GM19351 (cell line): ENCODE measurements at regions not wholly inside any gene's neighbourhood (a gene's known extent, or its start where the extent isn't known, plus 50 kb on each side); places are given as distances from the start of the nearest gene placed in this dataset.
"Not testable (repeated sequence)": the region's sequence is repeated elsewhere in the genome, so short reads cannot be mapped to it uniquely, and the experiment has no call there.

Experiments used
- ATAC-seq: cut with Tn5 transposase; IDR thresholded peaks from one replicate; pipeline ENCODE4 v1.9.1; 2021; ENCODE audit warnings: mild to moderate bottlenecking, moderate library complexity; ENCODE audit not compliant: unreplicated experiment

GRCh38 chr5:118095115-118095514 lies 893.2 kb downstream of the DTWD2 start:
- ATAC-seq = no peak

- no peak for ATAC-seq
Measured at GRCh38 chr5:118088448-118088847, 899.9 kb downstream of the DTWD2 start.

- no peak for ATAC-seq
Measured at GRCh38 chr5:118076490-118076889, 911.9 kb downstream of the DTWD2 start.

GRCh38 chr5:118070041-118070440 lies 918.3 kb downstream of the DTWD2 start:
- no peak for ATAC-seq

- no peak for ATAC-seq
Measured at GRCh38 chr5:118069452-118069851, 918.9 kb downstream of the DTWD2 start.

- ATAC-seq = no peak
Measured at GRCh38 chr5:118068886-118069285, 919.5 kb downstream of the DTWD2 start.

- not testable (repeated sequence) for ATAC-seq
Measured at GRCh38 chr5:118063836-118064235, 924.5 kb downstream of the DTWD2 start.

- ATAC-seq = peak; percentile 66
Measured at GRCh38 chr5:118060833-118061232, 927.5 kb downstream of the DTWD2 start.

- ATAC-seq = no peak
Measured at GRCh38 chr5:118052503-118052902, 935.8 kb downstream of the DTWD2 start.

- no peak for ATAC-seq
Measured at GRCh38 chr5:118044169-118044568, 944.2 kb downstream of the DTWD2 start.

GRCh38 chr5:118043531-118043930 lies 944.8 kb downstream of the DTWD2 start:
- no peak for ATAC-seq

- no peak for ATAC-seq
Measured at GRCh38 chr5:118042076-118042475, 946.3 kb downstream of the DTWD2 start.

GRCh38 chr5:118040496-118040895 lies 947.9 kb downstream of the DTWD2 start:
- no peak for ATAC-seq

- ATAC-seq = no peak
Measured at GRCh38 chr5:118033686-118034338, 954.5 kb downstream of the DTWD2 start.

- no peak for ATAC-seq
Measured at GRCh38 chr5:118029807-118030206, 958.5 kb downstream of the DTWD2 start.

- ATAC-seq = no peak
Measured at GRCh38 chr5:118022062-118022461, 966.3 kb downstream of the DTWD2 start.

GRCh38 chr5:118017536-118017935 lies 970.8 kb downstream of the DTWD2 start:
- no peak for ATAC-seq

- ATAC-seq = no peak
Measured at GRCh38 chr5:118016396-118016795, 972.0 kb downstream of the DTWD2 start.

GRCh38 chr5:118015511-118015910 lies 972.8 kb downstream of the DTWD2 start:
- no peak for ATAC-seq

- ATAC-seq = no peak
Measured at GRCh38 chr5:118009741-118010297, 978.5 kb downstream of the DTWD2 start.

GRCh38 chr5:118008779-118009178 lies 979.6 kb downstream of the DTWD2 start:
- no peak for ATAC-seq

- ATAC-seq = no peak
Measured at GRCh38 chr5:118007262-118007661, 981.1 kb downstream of the DTWD2 start.

GRCh38 chr5:118006219-118006618 lies 982.1 kb downstream of the DTWD2 start:
- ATAC-seq = no peak
